ENCODE measurements at regions not wholly inside any gene's neighbourhood (a gene's known extent, or its start where the extent isn't known, plus 50 kb on each side); places are given as distances from the start of the nearest gene placed in this dataset.

DNA sequence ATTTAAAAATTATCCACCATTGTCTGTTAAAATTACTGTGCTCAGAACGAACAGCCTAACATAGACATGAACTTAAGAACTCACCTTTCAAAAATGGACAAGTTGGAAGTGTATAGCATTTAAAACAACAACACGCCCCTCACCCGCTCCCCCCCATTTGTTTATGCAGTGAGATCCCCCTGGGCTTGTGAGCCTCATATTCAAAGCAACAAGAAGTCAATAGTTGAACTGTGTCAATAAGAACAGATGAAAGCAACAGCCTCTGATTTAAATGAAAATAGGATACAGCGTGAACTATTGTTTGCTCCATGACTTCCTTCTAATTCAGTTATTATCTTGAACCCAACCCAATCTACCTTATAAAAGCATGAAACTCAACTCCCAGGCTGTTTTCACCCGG, 314.2 kb downstream of the BLID start:
- Histone ChIP-seq H3K36me3 (ENCODE audit: control insufficient read depth, insufficient read depth, low read length) (no peaks in the 10 kb centered on the region), H2BK120ac (ENCODE audit: low read depth, low read length) (no peak overlapping the region), H2BK5ac (ENCODE audit: low read length) (no peak overlapping the region), H3K27ac (ENCODE audit: low read depth, low read length) (no peak overlapping the region), H2BK15ac (replicated peaks; ENCODE audit: low read depth) (no peak overlapping the region), H3K79me2 (ENCODE audit: control insufficient read depth, insufficient read depth, low read length) (no peaks in the 10 kb centered on the region), H2AK5ac (ENCODE audit: low read length) (no peak overlapping the region), H3K9ac (ENCODE audit: low read length) (no peak overlapping the region), H3K56ac (ENCODE audit: low read length) (no peak overlapping the region), H3K4me3 (ENCODE audit: low read length) (no peak overlapping the region), H3K79me1 (ENCODE audit: low read length) (no peaks in the 10 kb centered on the region), H3K4me1 (ENCODE audit: control insufficient read depth, low read depth, low read length) (peaks cover 9% of the 10 kb centered on the region), H3K18ac (ENCODE audit: low read length) (no peak overlapping the region), H3K27me3 (ENCODE audit: insufficient read depth, low read length, poor library complexity) (no peaks in the 10 kb centered on the region), H3K23ac (ENCODE audit: low read length) (no peak overlapping the region), H4K8ac (ENCODE audit: low read depth, low read length) (no peak overlapping the region), H4K5ac (ENCODE audit: low read length) (no peak overlapping the region), H3K4me2 (ENCODE audit: low read length) (no peak overlapping the region), H3K4ac (ENCODE audit: low read depth, low read length) (no peak overlapping the region)
- WGBS (ENCODE audit: extremely low coverage, insufficient coverage, low lambda C conversion rate) = no CpG with 5 or more reads among the region's 5 CpGs
- DNase-seq = no peak

DNA sequence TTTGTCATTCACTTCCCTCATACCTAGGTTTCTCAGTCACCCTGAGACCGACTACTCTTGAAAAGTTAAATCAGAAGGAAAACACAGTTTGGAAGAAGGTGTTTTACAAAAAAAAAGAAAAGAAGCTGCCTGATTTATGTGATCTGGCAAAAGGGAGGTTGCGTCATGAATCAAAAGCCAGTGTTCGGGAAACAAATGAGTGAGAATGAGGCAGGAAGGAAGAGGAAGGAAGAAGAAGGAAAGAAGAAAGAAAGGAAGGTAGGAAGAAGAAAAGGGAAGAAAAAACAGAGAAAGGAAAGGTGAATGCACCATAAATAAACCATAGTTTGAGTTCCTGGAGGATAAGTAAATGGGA, 314.6 kb downstream of the BLID start:
- DNase-seq = no peak
- peak overlapping the region; percentile 2 for H3K4me2 ChIP-seq (ENCODE audit: low read length)

GRCh38 chr11:121800731-121801393, 315.2 kb downstream of the BLID start:
- peak; percentile 95 for DNase-seq
- peaks cover 9% of the 10 kb centered on the region for H3K4me1 ChIP-seq (ENCODE audit: control insufficient read depth, low read depth, low read length)
- peak overlapping the region; percentile 2 for H3K4me2 ChIP-seq (ENCODE audit: low read length)
- H3K4ac ChIP-seq (ENCODE audit: low read depth, low read length) = no peak overlapping the region
- H3K36me3 ChIP-seq (ENCODE audit: control insufficient read depth, insufficient read depth, low read length) = no peaks in the 10 kb centered on the region
- H2BK5ac ChIP-seq (ENCODE audit: low read length) = peak overlapping the region; percentile 43
- WGBS (ENCODE audit: extremely low coverage, insufficient coverage, low lambda C conversion rate) = no CpG with 5 or more reads among the region's 10 CpGs
- no peak overlapping the region for H4K5ac ChIP-seq (ENCODE audit: low read length)
- peak overlapping the region; percentile 22 for H3K9ac ChIP-seq (ENCODE audit: low read length)
- H3K27me3 ChIP-seq (ENCODE audit: insufficient read depth, low read length, poor library complexity) = no peaks in the 10 kb centered on the region
- no peak overlapping the region for H2BK120ac ChIP-seq (ENCODE audit: low read depth, low read length)
- H3K79me1 ChIP-seq (ENCODE audit: low read length) = no peaks in the 10 kb centered on the region
- H3K18ac ChIP-seq (ENCODE audit: low read length) = peak overlapping the region; percentile 76
- no peak overlapping the region for H3K4me3 ChIP-seq (ENCODE audit: low read length)
- H2AK5ac ChIP-seq (ENCODE audit: low read length) = no peak overlapping the region
- no peak overlapping the region for H2BK15ac ChIP-seq (replicated peaks; ENCODE audit: low read depth)
- no peaks in the 10 kb centered on the region for H3K79me2 ChIP-seq (ENCODE audit: control insufficient read depth, insufficient read depth, low read length)
- peak overlapping the region; percentile 83 for H3K27ac ChIP-seq (ENCODE audit: low read depth, low read length)
- peak overlapping the region; percentile 69 for H3K56ac ChIP-seq (ENCODE audit: low read length)
- no peak overlapping the region for H3K23ac ChIP-seq (ENCODE audit: low read length)
- H4K8ac ChIP-seq (ENCODE audit: low read depth, low read length) = no peak overlapping the region

More for the DNA sequence above, 314.6 kb downstream of the BLID start:
- Histone ChIP-seq H2BK15ac (replicated peaks; ENCODE audit: low read depth) (no peak overlapping the region), H4K8ac (ENCODE audit: low read depth, low read length) (no peak overlapping the region), H3K18ac (ENCODE audit: low read length) (peak overlapping the region; percentile 33), H3K56ac (ENCODE audit: low read length) (peak overlapping the region; percentile 69), H2BK5ac (ENCODE audit: low read length) (peak overlapping the region; percentile 43), H2BK120ac (ENCODE audit: low read depth, low read length) (no peak overlapping the region), H3K79me2 (ENCODE audit: control insufficient read depth, insufficient read depth, low read length) (no peaks in the 10 kb centered on the region), H3K36me3 (ENCODE audit: control insufficient read depth, insufficient read depth, low read length) (no peaks in the 10 kb centered on the region), H3K79me1 (ENCODE audit: low read length) (no peaks in the 10 kb centered on the region), H4K5ac (ENCODE audit: low read length) (no peak overlapping the region), H3K4me3 (ENCODE audit: low read length) (no peak overlapping the region), H3K27me3 (ENCODE audit: insufficient read depth, low read length, poor library complexity) (no peaks in the 10 kb centered on the region), H3K4ac (ENCODE audit: low read depth, low read length) (no peak overlapping the region), H3K4me1 (ENCODE audit: control insufficient read depth, low read depth, low read length) (peaks cover 9% of the 10 kb centered on the region), H3K27ac (ENCODE audit: low read depth, low read length) (peak overlapping the region; percentile 83), H3K23ac (ENCODE audit: low read length) (no peak overlapping the region), H3K9ac (ENCODE audit: low read length) (peak overlapping the region; percentile 22), H2AK5ac (ENCODE audit: low read length) (no peak overlapping the region)
- no CpG with 5 or more reads among the region's 3 CpGs for WGBS (ENCODE audit: extremely low coverage, insufficient coverage, low lambda C conversion rate)

DNA sequence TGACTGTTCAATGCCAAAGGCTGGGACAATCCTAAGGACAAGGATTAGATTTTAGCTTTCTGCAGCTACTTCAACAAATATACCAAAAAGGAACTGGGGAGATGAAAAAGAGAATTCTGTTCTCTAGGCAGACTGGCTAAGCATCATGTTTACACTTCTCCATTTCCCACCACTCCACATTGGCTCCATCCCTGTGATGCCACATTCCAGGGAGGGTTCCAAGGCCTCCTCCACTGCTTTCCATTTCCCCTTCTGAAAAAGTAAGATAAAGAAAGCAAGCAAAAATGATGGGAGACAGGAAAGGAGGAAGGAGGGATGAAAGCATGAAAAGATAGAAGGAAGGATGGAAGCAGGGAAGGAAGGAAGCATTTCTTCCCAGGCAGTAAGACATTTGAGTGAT, 315.8 kb downstream of the BLID start:
- Histone ChIP-seq H3K4ac (ENCODE audit: low read depth, low read length) (no peak overlapping the region), H3K4me1 (ENCODE audit: control insufficient read depth, low read depth, low read length) (peaks cover 9% of the 10 kb centered on the region), H2BK5ac (ENCODE audit: low read length) (no peak overlapping the region), H2BK15ac (replicated peaks; ENCODE audit: low read depth) (no peak overlapping the region), H3K4me2 (ENCODE audit: low read length) (no peak overlapping the region), H3K9ac (ENCODE audit: low read length) (no peak overlapping the region), H2BK120ac (ENCODE audit: low read depth, low read length) (no peak overlapping the region), H3K79me1 (ENCODE audit: low read length) (no peaks in the 10 kb centered on the region), H3K79me2 (ENCODE audit: control insufficient read depth, insufficient read depth, low read length) (no peaks in the 10 kb centered on the region), H4K8ac (ENCODE audit: low read depth, low read length) (no peak overlapping the region), H2AK5ac (ENCODE audit: low read length) (no peak overlapping the region), H3K23ac (ENCODE audit: low read length) (no peak overlapping the region), H3K27ac (ENCODE audit: low read depth, low read length) (peak overlapping the region; percentile 19), H3K56ac (ENCODE audit: low read length) (peak overlapping the region; percentile 61), H3K36me3 (ENCODE audit: control insufficient read depth, insufficient read depth, low read length) (no peaks in the 10 kb centered on the region), H3K4me3 (ENCODE audit: low read length) (no peak overlapping the region), H4K5ac (ENCODE audit: low read length) (no peak overlapping the region), H3K18ac (ENCODE audit: low read length) (peak overlapping the region; percentile 76), H3K27me3 (ENCODE audit: insufficient read depth, low read length, poor library complexity) (no peaks in the 10 kb centered on the region)
- peak; percentile 46 for DNase-seq

- H3K18ac ChIP-seq (ENCODE audit: low read length) = no peak overlapping the region
- peaks cover 7% of the 10 kb centered on the region for H3K4me1 ChIP-seq (ENCODE audit: control insufficient read depth, low read depth, low read length)
- no peak overlapping the region for H4K5ac ChIP-seq (ENCODE audit: low read length)
- no peak overlapping the region for H3K4me2 ChIP-seq (ENCODE audit: low read length)
- H2AK5ac ChIP-seq (ENCODE audit: low read length) = no peak overlapping the region
- no peak for DNase-seq
- no peak overlapping the region for H2BK120ac ChIP-seq (ENCODE audit: low read depth, low read length)
- no peak overlapping the region for H3K4me3 ChIP-seq (ENCODE audit: low read length)
- H3K27me3 ChIP-seq (ENCODE audit: insufficient read depth, low read length, poor library complexity) = no peaks in the 10 kb centered on the region
- H2BK5ac ChIP-seq (ENCODE audit: low read length) = no peak overlapping the region
- no peak overlapping the region for H2BK15ac ChIP-seq (replicated peaks; ENCODE audit: low read depth)
- H3K23ac ChIP-seq (ENCODE audit: low read length) = no peak overlapping the region
- no peaks in the 10 kb centered on the region for H3K79me1 ChIP-seq (ENCODE audit: low read length)
- no peak overlapping the region for H3K56ac ChIP-seq (ENCODE audit: low read length)
- no peak overlapping the region for H3K9ac ChIP-seq (ENCODE audit: low read length)
- no peak overlapping the region for H3K4ac ChIP-seq (ENCODE audit: low read depth, low read length)
- no CpG with 5 or more reads among the region's 3 CpGs for WGBS (ENCODE audit: extremely low coverage, insufficient coverage, low lambda C conversion rate)
- no peaks in the 10 kb centered on the region for H3K79me2 ChIP-seq (ENCODE audit: control insufficient read depth, insufficient read depth, low read length)
- H3K27ac ChIP-seq (ENCODE audit: low read depth, low read length) = no peak overlapping the region
- H4K8ac ChIP-seq (ENCODE audit: low read depth, low read length) = no peak overlapping the region
- no peaks in the 10 kb centered on the region for H3K36me3 ChIP-seq (ENCODE audit: control insufficient read depth, insufficient read depth, low read length)
Observed at GRCh38 chr11:121797496-121797895, 318.5 kb downstream of the BLID start.

- Histone ChIP-seq H3K4me3 (ENCODE audit: low read length) (no peak overlapping the region), H3K18ac (ENCODE audit: low read length) (no peak overlapping the region), H3K4me2 (ENCODE audit: low read length) (no peak overlapping the region), H2BK15ac (replicated peaks; ENCODE audit: low read depth) (no peak overlapping the region), H3K4me1 (ENCODE audit: control insufficient read depth, low read depth, low read length) (no peaks in the 10 kb centered on the region), H4K8ac (ENCODE audit: low read depth, low read length) (no peak overlapping the region), H3K4ac (ENCODE audit: low read depth, low read length) (no peak overlapping the region), H3K79me2 (ENCODE audit: control insufficient read depth, insufficient read depth, low read length) (no peaks in the 10 kb centered on the region), H3K56ac (ENCODE audit: low read length) (no peak overlapping the region), H4K5ac (ENCODE audit: low read length) (no peak overlapping the region), H3K79me1 (ENCODE audit: low read length) (no peaks in the 10 kb centered on the region), H3K23ac (ENCODE audit: low read length) (no peak overlapping the region), H3K27ac (ENCODE audit: low read depth, low read length) (no peak overlapping the region), H2AK5ac (ENCODE audit: low read length) (no peak overlapping the region), H2BK120ac (ENCODE audit: low read depth, low read length) (no peak overlapping the region), H3K9ac (ENCODE audit: low read length) (no peak overlapping the region), H3K27me3 (ENCODE audit: insufficient read depth, low read length, poor library complexity) (no peaks in the 10 kb centered on the region), H2BK5ac (ENCODE audit: low read length) (no peak overlapping the region), H3K36me3 (ENCODE audit: control insufficient read depth, insufficient read depth, low read length) (no peaks in the 10 kb centered on the region)
- DNase-seq = no peak
- WGBS (ENCODE audit: extremely low coverage, insufficient coverage, low lambda C conversion rate) = no CpG with 5 or more reads among the region's 7 CpGs
Observed at GRCh38 chr11:121795174-121795573, 320.8 kb downstream of the BLID start.
